BLaER1 treated with 17β-estradiol and CSF1 and Interleukin-3, amounts not matched to agents 10 nM and 100 nM (cell line): ENCODE measurements at regions not wholly inside any gene's neighbourhood (a gene's known extent, or its start where the extent isn't known, plus 50 kb on each side); places are given as distances from the start of the nearest gene placed in this dataset.

ENCODE experiments used
- H3K27ac ChIP-seq, 11 experiments: shearing (Covaris generic); formaldehyde crosslinking; 2 replicates each; pipeline ENCODE4 v1.8.1; 2022
- H3K27me3 ChIP-seq, 11 experiments: shearing (Covaris generic); formaldehyde crosslinking; 2 replicates each; pipeline ENCODE4 v1.8.1; 2022
- H3K36me3 ChIP-seq, 11 experiments: shearing (Covaris generic); formaldehyde crosslinking; 2 replicates each; pipeline ENCODE4 v1.8.1; 2022
- H3K4me1 ChIP-seq, 10 experiments: shearing (Covaris generic); formaldehyde crosslinking; 2 replicates each; pipeline ENCODE4 v1.8.1; 2022
- H3K4me2 ChIP-seq, 11 experiments: shearing (Covaris generic); formaldehyde crosslinking; 2 replicates each; pipeline ENCODE4 v1.8.1; 2022
- H3K4me3 ChIP-seq, 10 experiments: shearing (Covaris generic); formaldehyde crosslinking; 2 replicates each; pipeline ENCODE4 v1.8.1; 2022
- H3K9ac ChIP-seq, 11 experiments: shearing (Covaris generic); formaldehyde crosslinking; 2 replicates each; pipeline ENCODE4 v1.8.1; 2022
- H3K9me3 ChIP-seq, 11 experiments: shearing (Covaris generic); formaldehyde crosslinking; replicated peaks in 1 of 11; 2 replicates each; pipeline ENCODE4 v1.8.1; 2022
- H4K20me1 ChIP-seq, 11 experiments: shearing (Covaris generic); formaldehyde crosslinking; 2 replicates each; pipeline ENCODE4 v1.8.1; 2022
- Cebpa-rat ChIP-seq, 11 experiments: shearing (Covaris generic); IDR thresholded peaks; 2 replicates each; pipeline ENCODE4 v1.8.1; 2022

DNA sequence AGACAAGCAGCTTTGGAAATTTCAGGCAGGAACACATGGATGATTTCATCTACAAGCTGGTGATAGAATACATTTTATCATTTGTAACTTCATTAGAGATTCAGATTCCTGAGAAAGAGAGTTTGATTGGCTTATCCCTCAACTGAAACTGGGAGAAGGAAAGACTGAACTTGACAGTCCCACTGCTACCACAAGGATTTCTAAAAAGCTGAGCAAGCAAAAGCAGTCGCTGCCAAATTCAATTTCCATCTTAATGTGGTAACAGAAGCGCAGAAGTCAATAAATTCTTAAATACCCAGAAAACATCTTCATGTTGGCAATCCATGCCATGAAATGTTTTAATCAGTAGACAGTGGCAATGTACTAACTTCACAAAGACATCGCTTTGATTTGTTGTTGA, 172.1 kb upstream of the DACH1 start:
- no peak overlapping the region for H3K4me3 ChIP-seq
- no peaks in the 10 kb centered on the region for H3K4me1 ChIP-seq
- TF ChIP-seq Cebpa-rat (IDR thresholded peaks at IDR 0.05), result no peak
- H4K20me1 ChIP-seq, result no peaks in the 10 kb centered on the region
- H3K27me3 ChIP-seq, result no peaks in the 10 kb centered on the region
- no peaks in the 10 kb centered on the region for H3K36me3 ChIP-seq
- no peak overlapping the region for H3K4me2 ChIP-seq
- H3K27ac ChIP-seq, result no peak overlapping the region
- H3K9me3 ChIP-seq, result no peaks in the 10 kb centered on the region
- H3K9ac ChIP-seq, result no peak overlapping the region

DNA sequence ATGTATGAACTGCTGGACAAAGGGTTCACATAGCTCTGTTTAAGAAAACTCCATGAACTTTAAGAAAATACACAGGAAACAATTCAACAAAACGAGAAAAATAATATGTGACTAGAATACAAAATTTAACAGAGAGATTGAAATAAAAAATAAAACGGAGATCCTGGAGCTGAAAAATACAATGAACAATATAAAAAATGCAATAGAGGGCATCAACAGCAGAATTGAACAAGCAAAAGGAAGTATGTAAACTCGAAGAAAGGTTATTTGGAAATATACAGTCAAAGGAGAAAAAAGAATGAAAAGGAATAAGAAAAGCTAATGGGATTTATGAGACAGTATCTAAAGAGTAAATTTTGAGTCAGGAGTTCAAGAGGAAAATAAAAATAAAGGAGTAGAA, 163.0 kb upstream of the DACH1 start:
- Histone ChIP-seq H3K4me3 (no peak overlapping the region), H3K4me2 (no peak overlapping the region), H3K9ac (no peak overlapping the region), H3K27me3 (no peaks in the 10 kb centered on the region), H3K9me3 (peaks cover 19 to 28% (median 23%) of the 10 kb centered on the region in 11 experiments), H4K20me1 (no peaks in the 10 kb centered on the region), H3K4me1 (no peaks in the 10 kb centered on the region), H3K27ac (no peak overlapping the region), H3K36me3 (no peaks in the 10 kb centered on the region)
- no peak for TF ChIP-seq Cebpa-rat (IDR thresholded peaks at IDR 0.05)

DNA sequence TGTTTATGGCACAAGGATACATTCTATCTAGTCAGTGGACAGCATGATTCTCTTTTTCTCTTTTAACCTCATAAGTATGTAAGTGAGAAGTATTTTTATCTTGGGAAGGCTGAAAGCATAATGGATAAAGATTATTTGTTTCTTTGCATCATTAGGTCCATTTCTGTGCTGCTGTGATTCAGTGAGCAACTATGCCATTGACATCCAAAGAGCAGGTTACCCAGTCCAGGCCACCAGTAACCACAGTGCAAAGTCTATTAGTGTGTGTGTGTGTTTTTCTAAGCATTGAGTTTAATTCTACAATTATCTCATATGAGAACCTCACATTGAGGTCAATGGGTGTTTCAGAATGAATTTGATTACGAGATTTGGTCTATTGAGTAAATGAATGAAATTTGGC, 158.8 kb upstream of the DACH1 start:
- H4K20me1 ChIP-seq, result no peaks in the 10 kb centered on the region
- TF ChIP-seq Cebpa-rat (IDR thresholded peaks at IDR 0.05), result no peak

GRCh38 chr13:72023895-72024294, 156.9 kb upstream of the DACH1 start:
- TF ChIP-seq Cebpa-rat (IDR thresholded peaks at IDR 0.05), result no peak
- H3K4me2 ChIP-seq, result no peak overlapping the region
- H3K9ac ChIP-seq, result no peak overlapping the region
- H3K27ac ChIP-seq, result no peak overlapping the region
- no peaks in the 10 kb centered on the region for H3K4me1 ChIP-seq
- H3K4me3 ChIP-seq, result no peak overlapping the region
- no peaks in the 10 kb centered on the region for H4K20me1 ChIP-seq
- peaks cover 0 to 6% (median 1%) of the 10 kb centered on the region in 11 experiments; a peak in 17 of 22 replicates for H3K9me3 ChIP-seq
- H3K36me3 ChIP-seq, result no peaks in the 10 kb centered on the region
- no peaks in the 10 kb centered on the region for H3K27me3 ChIP-seq

More for the DNA sequence above, 158.8 kb upstream of the DACH1 start:
- Histone ChIP-seq H3K4me2 (no peak overlapping the region), H3K27ac (no peak overlapping the region), H3K4me3 (no peak overlapping the region), H3K36me3 (no peaks in the 10 kb centered on the region), H3K4me1 (no peaks in the 10 kb centered on the region), H3K9ac (no peak overlapping the region), H3K27me3 (no peaks in the 10 kb centered on the region), H3K9me3 (peaks cover 19 to 26% (median 20%) of the 10 kb centered on the region in 11 experiments)

DNA sequence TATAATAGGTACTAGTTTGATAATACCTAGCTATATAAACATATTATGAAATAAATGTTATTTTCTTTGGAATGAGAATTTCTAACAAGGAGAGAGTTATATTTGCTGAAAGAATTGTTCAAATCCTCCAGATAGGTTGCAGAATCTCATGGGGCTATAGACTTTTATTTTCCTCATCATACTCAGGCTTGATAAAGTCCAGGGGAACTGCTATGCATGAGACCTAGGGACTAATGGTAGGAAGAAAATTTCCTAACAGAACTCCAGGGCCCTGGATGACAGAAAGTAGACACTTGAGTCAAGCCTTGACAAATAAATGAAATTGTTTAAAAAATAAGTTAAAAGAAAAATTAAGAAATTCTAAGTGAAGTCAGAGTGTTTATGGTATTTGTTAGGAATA, 138.5 kb upstream of the DACH1 start:
- no peak overlapping the region for H3K9ac ChIP-seq
- no peaks in the 10 kb centered on the region for H4K20me1 ChIP-seq
- no peaks in the 10 kb centered on the region for H3K36me3 ChIP-seq
- H3K4me1 ChIP-seq, result no peaks in the 10 kb centered on the region
- no peaks in the 10 kb centered on the region for H3K27me3 ChIP-seq
- H3K27ac ChIP-seq, result no peak overlapping the region
- no peak overlapping the region for H3K4me3 ChIP-seq
- no peaks in the 10 kb centered on the region for H3K9me3 ChIP-seq
- no peak for TF ChIP-seq Cebpa-rat (IDR thresholded peaks at IDR 0.05)
- H3K4me2 ChIP-seq, result no peak overlapping the region

DNA sequence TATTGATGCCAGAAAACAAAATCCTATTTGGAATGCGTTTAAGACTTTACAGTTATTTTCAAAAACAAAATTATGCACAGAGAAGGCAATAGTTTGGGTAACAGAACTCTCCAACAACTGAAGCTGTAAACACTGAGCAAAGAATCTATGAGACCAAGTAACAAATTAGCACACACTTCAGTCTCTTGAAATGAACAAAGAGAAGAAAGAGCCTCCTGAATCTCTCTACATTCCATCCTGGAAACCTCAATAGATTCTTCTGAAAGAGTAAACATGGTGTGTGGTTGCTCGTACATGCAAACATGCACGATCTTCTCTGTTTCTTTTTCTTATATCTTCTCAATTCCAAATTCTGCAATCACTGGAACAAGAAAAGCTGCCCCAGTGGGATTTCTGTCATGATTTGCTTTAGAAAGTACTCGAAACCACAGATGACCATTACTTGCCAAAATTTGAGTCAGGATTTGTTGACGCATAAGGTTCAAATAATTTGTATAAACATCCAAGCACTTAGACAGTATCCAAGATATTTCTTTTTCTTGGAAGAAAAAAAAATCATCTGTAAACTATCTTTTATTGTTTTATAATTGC, 137.9 kb upstream of the DACH1 start:
- no peak for TF ChIP-seq Cebpa-rat (IDR thresholded peaks at IDR 0.05)
- H3K27ac ChIP-seq, result no peak overlapping the region
- H3K36me3 ChIP-seq, result no peaks in the 10 kb centered on the region
- H3K9ac ChIP-seq, result no peak overlapping the region
- no peak overlapping the region for H3K4me2 ChIP-seq
- H3K4me3 ChIP-seq, result no peak overlapping the region
- H3K9me3 ChIP-seq, result no peaks in the 10 kb centered on the region
- no peaks in the 10 kb centered on the region for H3K4me1 ChIP-seq
- no peaks in the 10 kb centered on the region for H3K27me3 ChIP-seq
- H4K20me1 ChIP-seq, result no peaks in the 10 kb centered on the region

GRCh38 chr13:72004246-72004645, 137.2 kb upstream of the DACH1 start:
- H3K4me1 ChIP-seq, result no peaks in the 10 kb centered on the region
- H3K9ac ChIP-seq, result no peak overlapping the region
- H3K27ac ChIP-seq, result no peak overlapping the region
- H4K20me1 ChIP-seq, result no peaks in the 10 kb centered on the region
- H3K36me3 ChIP-seq, result no peaks in the 10 kb centered on the region
- H3K4me2 ChIP-seq, result no peak overlapping the region
- peaks cover 0 to 3% (median 0%) of the 10 kb centered on the region in 11 experiments; a peak in 1 of 22 replicates for H3K9me3 ChIP-seq
- no peak for TF ChIP-seq Cebpa-rat (IDR thresholded peaks at IDR 0.05)
- H3K4me3 ChIP-seq, result no peak overlapping the region
- no peaks in the 10 kb centered on the region for H3K27me3 ChIP-seq

GRCh38 chr13:71998223-71998622, 131.2 kb upstream of the DACH1 start:
- H3K4me3 ChIP-seq, result no peak overlapping the region
- H3K9ac ChIP-seq, result no peak overlapping the region
- H4K20me1 ChIP-seq, result no peaks in the 10 kb centered on the region
- H3K9me3 ChIP-seq, result peaks cover 0 to 8% (median 0%) of the 10 kb centered on the region in 11 experiments; a peak in 1 of 22 replicates
- TF ChIP-seq Cebpa-rat (IDR thresholded peaks at IDR 0.05), result no peak
- H3K36me3 ChIP-seq, result no peaks in the 10 kb centered on the region
- no peak overlapping the region for H3K4me2 ChIP-seq
- H3K27me3 ChIP-seq, result no peaks in the 10 kb centered on the region
- H3K27ac ChIP-seq, result no peak overlapping the region
- no peaks in the 10 kb centered on the region for H3K4me1 ChIP-seq

DNA sequence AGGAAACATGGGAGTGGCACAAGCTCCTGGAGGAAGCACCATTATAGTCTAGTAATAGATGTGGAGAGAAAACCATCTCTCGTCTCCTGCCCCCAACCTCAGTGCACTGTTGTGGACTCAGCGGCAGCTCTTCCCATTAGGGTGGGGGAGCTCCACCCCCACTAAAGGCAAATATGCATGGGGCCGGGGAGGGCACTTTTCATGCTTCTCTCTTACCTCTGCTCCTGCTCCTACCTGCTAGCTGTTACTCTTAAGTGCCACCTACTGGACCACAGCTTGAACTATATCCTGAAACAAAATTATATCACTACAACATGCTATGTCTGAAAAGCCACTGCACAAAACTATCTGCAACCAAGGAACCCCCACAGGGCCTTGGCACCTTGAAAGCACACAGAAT, 112.6 kb upstream of the DACH1 start:
- Histone ChIP-seq H3K27ac (no peak overlapping the region), H3K27me3 (no peaks in the 10 kb centered on the region), H4K20me1 (no peaks in the 10 kb centered on the region), H3K9ac (no peak overlapping the region), H3K4me1 (no peaks in the 10 kb centered on the region), H3K4me2 (no peak overlapping the region), H3K4me3 (no peak overlapping the region), H3K9me3 (no peaks in the 10 kb centered on the region), H3K36me3 (no peaks in the 10 kb centered on the region)
- TF ChIP-seq Cebpa-rat (IDR thresholded peaks at IDR 0.05), result no peak

GRCh38 chr13:71977028-71977427, 110.0 kb upstream of the DACH1 start:
- no peak overlapping the region for H3K27ac ChIP-seq
- no peak overlapping the region for H3K4me3 ChIP-seq
- H3K27me3 ChIP-seq, result no peaks in the 10 kb centered on the region
- H4K20me1 ChIP-seq, result no peaks in the 10 kb centered on the region
- no peak overlapping the region for H3K9ac ChIP-seq
- H3K4me2 ChIP-seq, result no peak overlapping the region
- no peak for TF ChIP-seq Cebpa-rat (IDR thresholded peaks at IDR 0.05)
- H3K36me3 ChIP-seq, result no peaks in the 10 kb centered on the region
- H3K9me3 ChIP-seq, result no peaks in the 10 kb centered on the region
- H3K4me1 ChIP-seq, result no peaks in the 10 kb centered on the region
